ENCODE measurements at regions not wholly inside any gene's neighbourhood (a gene's known extent, or its start where the extent isn't known, plus 50 kb on each side); places are given as distances from the start of the nearest gene placed in this dataset.
"Not testable (repeated sequence)": the region's sequence is repeated elsewhere in the genome, so short reads cannot be mapped to it uniquely, and the experiment has no call there.

DNA sequence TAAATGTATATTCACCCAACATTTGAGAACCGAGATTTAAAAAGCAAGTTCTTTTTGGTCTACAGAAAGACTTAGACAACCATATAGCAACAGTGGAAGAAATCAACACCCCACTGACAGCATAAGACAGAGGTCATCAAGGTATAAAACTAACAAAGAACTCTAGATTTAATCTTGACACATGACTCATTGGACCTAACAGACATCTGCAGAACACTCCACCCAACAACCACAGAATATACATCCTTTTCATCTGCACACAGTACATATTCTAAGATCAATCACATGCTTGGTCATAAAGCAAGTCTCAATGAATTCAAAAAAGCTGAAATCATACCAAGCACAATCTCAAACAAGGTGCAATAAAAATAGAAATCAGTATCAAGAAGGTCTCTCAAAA, 65.8 kb downstream of the SPIN4 start:
- DNase-seq: no peak

DNA sequence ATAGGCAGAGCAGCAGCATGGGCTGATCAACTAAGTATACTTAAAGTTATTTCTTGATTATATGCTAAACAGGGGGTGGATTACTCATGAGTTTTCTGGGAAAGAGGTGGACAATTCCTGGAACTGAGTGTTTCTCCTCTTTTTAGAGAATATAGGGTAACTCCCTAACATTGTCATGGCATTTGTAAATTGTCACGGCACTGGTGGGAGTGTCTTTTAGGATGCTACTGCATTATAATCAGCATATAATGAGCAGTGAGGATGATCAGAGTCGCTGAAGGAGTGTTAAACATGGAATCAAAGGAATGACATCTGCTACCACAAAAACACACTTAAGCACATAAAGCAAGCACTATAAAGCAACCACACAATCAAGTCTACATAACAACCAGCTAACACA, 66.5 kb downstream of the SPIN4 start:
- DNase-seq: no peak

DNA sequence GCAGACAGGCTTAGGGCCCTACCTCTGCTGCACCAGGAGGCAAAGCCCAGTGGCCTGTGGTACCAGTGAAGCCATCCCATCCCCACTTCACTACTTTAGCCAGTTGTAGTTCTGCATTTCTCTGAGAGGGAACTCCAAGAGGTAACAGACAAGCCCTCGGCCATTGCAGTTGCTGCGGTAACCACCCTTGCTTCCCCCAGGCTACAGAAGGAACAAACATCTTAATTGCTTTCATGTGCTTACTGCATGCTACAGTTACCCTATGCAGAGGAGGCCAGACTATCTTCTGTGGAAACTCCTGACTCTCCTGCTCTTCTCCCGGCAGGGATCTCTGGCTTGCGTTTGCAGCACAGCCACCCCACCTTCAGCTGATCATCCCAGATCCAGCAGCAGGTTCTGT, 67.8 kb downstream of the SPIN4 start:
- no peak for DNase-seq

DNA sequence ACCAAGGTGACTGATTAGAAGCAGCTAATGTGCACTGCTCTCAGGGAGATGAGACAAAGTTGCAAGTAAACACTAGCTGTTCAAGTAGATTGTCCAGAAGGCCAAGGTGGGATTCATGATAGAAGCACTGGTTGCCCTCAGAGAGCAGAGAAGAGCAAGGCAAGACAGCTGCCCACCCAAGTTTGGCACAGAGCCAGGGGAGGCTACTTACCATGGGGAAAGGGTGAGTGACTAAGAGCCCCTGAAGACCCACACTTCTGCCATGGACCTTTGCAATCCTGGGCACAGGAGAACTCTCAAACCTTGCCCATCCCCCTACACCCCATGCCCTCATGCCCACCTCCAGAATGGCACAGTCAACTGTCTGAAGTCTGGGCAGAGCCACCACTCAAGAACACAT, 68.3 kb downstream of the SPIN4 start:
- DNase-seq: no peak

DNA sequence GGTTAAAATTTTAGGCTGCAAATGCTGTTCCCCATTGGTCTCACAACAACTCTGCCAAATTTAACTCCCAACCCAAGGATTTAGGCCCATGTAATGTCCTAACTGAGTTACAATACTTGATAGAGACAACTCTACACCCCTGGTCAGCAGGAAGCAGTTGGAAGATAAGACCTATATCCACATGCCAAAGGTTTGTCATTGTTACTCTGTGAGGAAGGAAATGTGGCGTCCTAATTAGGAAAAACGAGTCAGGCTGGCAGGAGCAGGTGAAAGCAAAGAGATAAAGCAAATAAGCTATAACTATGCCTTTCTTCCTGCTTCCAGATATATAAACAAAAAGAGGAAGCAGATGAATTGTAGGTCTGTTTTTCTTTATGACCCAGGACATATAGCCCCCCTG, 69.1 kb downstream of the SPIN4 start:
- DNase-seq: no peak

DNA sequence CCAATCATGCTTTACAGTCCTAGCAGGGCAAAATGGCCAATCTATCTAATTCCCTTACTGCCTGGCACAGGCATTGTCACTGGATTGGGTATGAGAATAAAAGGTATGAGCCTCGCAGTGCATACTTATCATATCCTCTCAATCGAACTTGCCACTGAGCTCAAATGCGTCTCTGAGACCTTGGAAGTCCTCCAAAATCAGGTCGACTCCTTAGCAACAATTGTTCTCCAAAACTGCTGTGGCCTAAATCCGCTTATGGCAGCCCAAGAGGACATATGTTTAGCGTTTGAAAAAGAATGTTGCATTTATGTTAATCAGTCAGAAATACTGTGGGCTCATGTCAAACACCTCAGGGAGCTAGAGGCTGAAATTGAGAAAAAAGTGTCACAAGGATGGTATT, 69.7 kb downstream of the SPIN4 start:
- no peak for DNase-seq

DNA sequence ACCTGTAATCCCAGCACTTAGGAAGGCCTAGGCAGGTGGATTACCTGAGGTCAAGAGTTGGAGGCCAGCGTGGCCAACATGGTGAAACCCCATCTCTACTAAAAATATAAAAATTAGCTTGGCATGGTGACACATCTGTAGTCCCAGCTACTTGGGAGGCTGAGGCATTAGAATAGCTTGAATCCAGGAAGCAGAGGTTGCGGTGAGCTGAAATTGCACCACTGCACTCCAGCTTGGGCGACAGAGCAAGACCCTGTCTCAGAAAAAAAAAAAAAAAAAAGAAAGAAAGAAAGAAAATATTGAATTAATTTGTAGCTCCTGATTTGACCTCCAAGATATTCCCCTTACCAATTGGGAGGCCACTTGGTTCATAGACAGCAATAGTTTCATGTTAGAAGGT, 73.7 kb downstream of the SPIN4 start:
- DNase-seq: not testable (repeated sequence)

DNA sequence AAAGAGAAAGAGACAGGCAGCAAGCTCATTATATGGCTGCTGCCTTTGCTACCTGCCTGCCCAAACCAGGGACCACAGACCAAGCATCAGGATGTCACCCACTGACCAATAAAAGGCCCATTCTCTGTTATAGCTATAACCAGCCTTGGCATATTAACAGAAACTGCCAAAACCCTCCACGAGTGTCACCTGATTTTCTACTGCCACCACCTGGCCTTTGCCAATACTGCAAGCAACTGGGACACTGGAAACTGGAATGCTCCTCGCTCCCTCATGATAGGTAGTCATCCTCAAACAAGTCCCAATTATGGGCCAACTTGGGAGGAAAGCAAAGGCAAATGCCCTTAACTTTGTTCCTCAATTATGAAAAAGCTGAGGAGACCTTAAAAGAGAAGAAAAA, 76.0 kb downstream of the SPIN4 start:
- DNase-seq: peak; percentile 5

DNA sequence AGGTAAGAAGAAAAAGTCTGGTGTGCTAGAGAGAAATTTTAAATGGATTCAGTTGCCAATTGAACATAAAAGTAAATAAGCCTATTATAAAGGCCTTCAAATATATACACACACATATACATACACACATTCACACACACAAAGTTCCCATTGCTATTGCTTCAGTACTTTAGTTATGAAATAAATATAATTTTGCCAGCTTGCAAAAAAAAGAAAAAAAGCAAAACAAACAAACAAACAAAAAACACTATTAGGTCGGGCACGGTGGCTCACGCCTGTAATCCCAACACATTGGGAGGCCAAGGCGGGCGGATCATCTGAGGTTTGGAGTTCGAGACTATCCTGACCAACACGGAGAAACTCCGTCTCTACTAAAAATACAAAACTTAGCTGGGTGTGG, 80.3 kb downstream of the SPIN4 start:
- DNase-seq: no peak

DNA sequence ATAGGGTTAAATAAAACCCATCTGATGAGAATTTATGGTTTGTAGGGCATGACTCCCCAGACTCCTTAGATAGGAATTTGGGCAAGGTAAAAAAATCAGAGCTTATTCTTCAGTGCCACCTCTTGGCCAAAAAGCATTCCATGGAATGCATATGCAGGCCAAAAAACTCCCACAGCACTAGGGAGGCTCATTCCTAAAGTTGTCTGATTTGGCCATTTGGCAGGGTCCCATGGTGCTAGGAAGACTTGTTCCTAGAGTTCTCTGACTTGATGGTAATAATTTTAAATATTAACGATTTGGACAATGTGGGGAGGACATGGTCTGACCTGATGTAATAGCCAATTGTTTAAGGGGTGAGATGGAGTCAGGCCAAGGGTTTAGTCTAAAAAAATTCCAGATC, 93.0 kb downstream of the SPIN4 start:
- DNase-seq: no peak

DNA sequence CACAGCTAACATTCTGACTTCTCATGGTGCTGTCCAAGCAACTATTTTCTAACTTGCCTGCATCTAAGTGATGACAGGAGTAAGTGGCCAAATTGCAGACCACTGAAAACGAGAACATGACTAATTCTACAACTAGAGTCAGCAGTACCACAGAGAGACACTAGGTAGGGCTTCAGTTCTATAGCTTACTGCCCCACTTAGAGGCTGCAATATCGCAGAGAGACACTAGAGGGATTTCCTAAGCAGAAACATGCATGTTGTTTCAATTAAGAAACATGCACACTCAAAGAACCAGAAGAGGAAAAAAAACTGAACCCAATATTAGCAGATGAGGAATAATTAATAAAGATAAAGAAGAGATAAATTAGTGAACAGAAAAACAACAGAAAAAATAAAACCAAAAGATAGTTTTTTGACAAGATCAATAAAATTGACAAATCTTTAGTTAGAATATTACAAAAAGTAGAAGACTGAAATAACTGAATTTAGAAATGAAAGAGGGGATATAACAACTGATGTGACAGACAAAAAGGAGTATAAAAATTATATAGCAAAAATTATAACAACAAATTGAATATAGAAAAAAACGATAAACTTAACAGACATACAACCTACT, 100.8 kb downstream of the SPIN4 start:
- peak; percentile 34 for DNase-seq

DNA sequence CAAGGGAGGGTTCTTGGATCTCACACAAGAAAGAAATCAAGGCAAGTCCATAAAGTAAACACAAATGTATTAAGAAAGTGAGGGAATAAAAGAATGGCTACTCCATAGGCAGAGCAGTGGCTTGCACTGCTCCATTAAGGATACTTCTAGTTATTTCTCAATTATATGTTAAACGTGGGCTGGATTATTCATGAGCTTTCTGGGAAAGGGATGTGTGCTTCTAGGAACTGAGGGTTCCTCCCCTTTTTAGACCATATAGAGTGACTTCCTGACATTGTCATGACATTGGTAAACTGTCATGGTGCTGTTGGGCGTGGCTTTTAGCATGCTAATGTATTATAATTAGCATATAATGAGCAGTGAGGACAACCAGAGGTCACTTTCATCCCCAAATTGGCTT, 108.4 kb downstream of the SPIN4 start:
- DNase-seq: not testable (repeated sequence)

DNA sequence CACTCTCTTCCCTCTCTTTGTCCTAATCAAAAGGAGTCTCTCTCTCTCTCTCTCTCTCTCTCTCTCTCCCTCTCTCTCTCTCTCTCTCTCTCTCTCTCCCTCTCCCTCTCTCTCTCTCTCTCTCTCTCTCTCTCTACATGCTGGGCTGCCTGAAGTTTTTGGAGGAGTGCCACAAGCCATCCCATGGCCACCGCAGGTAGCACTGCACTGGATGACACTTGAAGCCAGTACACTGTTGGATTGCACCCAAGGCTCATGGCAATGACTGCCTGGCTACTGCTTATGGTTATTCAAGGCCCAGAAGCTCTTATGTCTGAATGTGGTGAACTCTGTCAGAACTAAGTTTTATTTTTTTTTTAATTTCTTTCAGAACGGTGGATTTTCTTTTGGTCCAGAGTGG, 115.2 kb downstream of the SPIN4 start:
- DNase-seq: not testable (repeated sequence)

DNA sequence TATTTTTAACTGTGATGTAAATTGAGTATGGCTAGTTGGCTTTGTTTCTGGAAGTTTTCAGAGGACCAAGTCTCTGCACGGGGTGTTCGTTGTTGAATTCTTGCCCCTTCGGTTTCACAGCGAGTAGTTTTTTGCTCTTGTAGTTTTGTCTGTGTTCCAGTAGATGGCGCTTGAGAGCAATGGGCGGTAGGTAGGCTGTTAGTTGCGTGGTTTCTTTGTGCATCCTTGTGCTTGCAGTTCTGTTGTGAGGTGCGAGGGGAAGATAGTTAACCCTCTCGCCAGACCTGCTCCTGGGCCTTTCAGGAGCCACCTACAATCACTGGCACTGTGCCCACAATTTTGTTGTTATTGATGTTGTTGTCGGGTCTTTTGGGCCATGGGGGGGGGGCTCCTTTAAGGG, 118.1 kb downstream of the SPIN4 start:
- DNase-seq: not testable (repeated sequence)

DNA sequence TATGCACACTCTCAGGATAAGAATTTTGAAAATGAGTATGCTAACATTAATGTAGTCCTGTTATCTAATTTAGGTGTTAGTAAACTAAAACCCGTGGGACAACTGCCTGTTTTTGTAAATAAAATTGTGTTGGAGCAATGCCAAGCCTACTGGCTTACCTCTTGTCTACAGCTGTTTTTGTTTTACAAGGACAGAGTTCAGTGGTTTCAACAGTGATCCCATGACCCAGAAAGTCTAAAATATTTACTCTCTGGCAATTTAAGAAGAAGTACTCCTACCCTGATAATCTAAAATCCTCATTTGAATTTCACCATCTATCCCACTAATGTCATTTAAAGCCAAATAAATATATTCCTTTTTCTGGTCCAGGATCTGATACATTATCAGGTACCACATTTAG, 132.9 kb downstream of the SPIN4 start:
- DNase-seq: not testable (repeated sequence)

DNA sequence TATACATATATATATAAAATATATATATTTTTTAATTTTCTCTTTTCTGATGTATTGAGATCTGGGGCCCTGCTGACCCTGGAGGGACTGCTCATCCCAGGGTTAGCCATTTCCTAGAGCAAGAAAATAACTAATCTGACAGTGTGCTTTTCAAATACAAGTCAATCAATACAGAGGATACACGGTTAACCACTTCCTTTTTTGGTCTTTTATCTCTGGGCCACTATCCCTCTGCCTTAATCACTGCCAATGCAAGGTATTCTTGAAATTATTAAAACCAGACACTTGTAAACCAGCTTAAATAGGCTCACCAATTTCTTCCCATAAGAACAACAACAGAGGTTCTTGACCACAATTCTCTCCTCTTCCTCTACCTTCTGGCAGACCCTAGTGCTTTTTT, 133.6 kb downstream of the SPIN4 start:
- DNase-seq: not testable (repeated sequence)

DNA sequence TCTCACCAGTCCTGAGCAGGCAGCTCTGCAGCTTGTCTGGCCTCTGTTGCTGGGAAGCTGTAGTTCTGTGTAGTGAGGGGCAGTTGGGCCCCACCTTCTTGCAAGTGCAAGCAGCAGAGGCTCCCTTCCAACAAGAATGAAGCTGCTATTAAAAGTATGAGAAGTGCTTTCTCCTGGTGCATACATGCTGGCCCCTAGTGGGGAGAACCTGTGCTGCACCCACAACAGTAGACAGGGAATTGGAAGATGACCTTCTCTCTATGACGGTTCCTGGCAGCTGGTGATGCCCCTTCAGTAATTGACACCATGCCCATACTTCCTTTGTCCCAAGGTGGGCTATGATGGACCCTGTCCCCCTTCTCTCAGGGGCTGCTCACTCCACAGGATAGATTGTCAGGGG, 141.5 kb downstream of the SPIN4 start:
- not testable (repeated sequence) for DNase-seq

DNA sequence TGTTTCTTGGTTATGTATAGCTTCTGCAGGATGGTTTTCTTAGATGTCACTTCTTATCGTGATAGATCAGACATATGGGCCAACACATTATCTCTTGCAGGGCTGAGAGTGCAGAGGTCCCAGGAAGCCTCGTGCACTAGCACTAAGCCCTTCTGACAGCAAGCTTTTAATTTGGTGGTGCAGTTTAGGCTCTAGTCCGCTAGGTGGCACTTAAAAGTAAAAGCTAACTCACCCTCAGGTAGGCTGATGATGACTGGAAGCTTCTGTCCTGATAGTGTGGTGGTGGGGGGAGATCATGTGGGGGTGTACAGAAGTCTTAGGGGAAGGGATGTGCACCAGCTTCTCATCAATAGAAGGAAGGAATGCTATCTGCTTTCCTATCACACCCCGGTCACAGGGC, 142.0 kb downstream of the SPIN4 start:
- DNase-seq: not testable (repeated sequence)

DNA sequence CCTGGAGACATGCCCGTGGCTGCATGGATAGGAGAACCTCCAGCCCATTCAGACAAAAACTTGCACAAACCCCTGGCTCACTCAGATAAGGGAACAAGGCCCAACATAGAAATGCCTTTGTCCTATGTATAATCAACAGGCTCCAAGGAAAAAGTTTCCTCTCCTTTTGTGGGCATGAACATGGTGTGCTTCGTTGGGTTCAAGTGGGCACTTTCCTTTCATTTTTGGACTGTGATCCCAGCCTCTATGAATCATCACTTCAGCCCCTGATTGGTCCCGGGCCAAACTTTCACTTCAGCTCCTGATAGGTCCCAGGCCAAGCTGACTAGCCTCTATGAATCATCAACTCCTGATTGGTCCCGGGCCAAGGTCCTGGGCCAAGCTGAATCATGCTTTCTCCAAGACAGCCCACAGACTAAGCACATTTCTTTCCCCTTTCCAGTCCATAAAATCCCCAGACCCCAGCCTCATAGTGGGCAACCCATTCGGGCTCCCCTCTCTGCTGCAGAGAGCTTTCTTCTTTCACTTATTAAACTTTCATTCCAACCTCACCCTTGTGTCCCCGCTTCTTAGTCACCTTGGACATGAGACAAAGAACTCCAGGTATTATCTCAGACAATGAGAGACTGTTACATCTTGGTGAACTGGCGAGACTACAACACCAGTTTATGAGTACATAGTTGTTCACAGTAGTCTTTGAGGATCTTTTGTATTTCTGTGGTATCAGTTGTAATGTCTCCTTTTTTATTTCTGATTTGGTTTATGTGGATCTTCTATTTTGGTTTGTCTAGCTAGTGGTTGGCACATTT, 146.7 kb downstream of the SPIN4 start:
- not testable (repeated sequence) for DNase-seq

DNA sequence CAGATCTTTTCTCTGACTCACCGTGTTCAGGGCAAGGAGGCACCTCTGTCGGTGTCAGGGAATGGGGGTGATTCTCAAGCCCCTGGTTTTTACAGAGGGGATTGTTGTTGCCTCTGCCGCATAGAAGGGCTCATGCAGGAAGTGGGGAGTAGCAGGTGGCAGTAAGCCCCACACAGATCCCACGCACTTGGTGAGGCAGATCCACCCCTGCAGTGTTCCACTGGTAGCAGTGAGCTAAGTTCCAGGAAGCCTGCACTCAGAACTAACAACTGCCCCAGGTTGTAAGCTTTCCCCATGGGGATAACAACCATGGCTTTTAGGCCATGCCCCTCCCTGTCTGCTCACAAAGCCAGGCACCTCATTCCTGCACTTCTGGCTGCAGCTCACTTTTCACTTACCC, 149.1 kb downstream of the SPIN4 start:
- not testable (repeated sequence) for DNase-seq

DNA sequence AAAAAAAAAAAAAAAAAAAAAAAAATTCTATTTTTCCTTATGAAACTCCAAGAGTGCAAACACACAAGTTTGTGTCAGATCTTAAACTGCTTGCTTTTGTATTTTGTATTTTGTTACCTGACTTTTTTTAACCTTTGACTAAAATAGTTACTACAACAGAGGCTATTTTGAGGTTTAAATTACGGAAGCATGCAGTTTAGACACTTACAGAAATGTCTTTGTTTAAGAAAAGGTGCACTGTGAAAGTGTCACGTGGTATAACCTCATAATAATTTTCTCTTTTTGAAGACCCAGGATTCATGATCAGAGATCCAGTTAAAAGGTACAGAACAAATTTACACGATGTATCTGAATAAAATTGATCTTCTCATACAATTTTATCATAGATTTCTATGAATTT, 152.4 kb downstream of the SPIN4 start:
- not testable (repeated sequence) for DNase-seq

DNA sequence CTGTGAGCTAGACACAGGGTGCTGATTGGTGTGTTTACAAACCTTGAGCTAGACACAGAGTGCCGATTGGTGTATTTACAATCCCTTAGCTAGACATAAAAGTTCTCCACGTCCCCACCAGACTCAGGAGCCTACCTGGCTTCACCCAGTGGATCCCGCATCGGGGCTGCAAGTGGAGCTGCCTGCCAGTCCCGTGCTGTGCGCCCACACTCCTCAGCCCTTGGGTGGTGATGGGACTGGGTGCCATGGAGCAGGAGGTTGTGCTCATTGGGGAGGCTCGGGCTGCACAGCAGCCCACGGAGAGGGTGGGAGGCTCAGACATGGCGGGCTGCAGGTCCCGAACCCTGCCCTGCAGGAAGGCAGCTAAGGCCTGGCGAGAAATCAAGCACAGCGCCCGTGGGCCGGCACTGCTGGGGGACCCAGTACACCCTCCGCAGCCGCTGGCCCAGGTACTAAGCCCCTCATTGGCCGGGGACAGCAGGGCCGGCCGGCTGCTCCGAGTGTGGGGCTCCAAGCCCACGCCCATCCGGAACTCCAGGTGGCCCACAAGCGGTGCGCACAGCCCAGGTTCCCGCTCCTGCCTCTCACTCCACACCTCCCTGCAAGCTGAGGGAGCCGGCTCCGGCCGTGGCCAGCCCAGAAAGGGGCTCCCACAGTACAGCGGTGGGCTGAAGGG, 158.6 kb downstream of the SPIN4 start:
- DNase-seq: not testable (repeated sequence)

DNA sequence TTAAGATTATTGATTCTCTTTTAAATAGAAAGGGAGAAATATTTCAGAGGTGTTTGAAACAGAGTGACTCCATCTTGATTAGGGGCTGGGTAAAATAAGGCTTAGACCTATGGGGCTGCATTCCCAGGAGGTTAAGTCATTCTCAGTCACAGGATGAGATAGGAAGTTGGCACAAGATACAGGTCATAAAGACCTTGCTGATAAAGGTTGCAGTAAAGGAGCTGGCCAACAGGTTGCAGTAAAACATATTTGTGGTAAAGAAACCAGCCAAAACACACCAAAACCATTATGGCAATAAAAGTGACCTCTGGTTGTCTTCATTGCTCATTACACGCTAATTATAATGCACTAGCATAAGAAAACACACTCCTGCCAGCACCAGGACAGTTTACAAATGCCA, 165.0 kb downstream of the SPIN4 start:
- DNase-seq: no peak

DNA sequence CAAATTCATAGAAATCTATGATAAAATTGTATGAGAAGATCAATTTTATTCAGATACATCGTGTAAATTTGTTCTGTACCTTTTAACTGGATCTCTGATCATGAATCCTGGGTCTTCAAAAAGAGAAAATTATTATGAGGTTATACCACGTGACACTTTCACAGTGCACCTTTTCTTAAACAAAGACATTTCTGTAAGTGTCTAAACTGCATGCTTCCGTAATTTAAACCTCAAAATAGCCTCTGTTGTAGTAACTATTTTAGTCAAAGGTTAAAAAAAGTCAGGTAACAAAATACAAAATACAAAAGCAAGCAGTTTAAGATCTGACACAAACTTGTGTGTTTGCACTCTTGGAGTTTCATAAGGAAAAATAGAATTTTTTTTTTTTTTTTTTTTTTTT, 171.3 kb downstream of the SPIN4 start:
- not testable (repeated sequence) for DNase-seq

Data from activated gamma-delta T cell treated with Interleukin-2 at 50 U/mL for 16 hours (primary cell).